Muscle layer of duodenum (tissue), 2 donors: ENCODE measurements at regions not wholly inside any gene's neighbourhood (a gene's known extent, or its start where the extent isn't known, plus 50 kb on each side); places are given as distances from the start of the nearest gene placed in this dataset.

Experiments used
- H3K27ac ChIP-seq: one replicate; pipeline ENCODE4 v1.7.0; 2013; ENCODE audit warnings: mild to moderate bottlenecking, low read length
- H3K27me3 ChIP-seq: one replicate; pipeline ENCODE4 v1.7.0; 2013; ENCODE audit warnings: low read depth, mild to moderate bottlenecking, control low read depth, low read length
- H3K36me3 ChIP-seq, 2 donors: one replicate each; pipeline ENCODE4 v1.7.0; 2013; ENCODE audit warnings: low read length in 2 of 2, control low read depth in 1 of 2, mild to moderate bottlenecking in 1 of 2; ENCODE audit not compliant: insufficient read depth in 2 of 2, control insufficient read depth in 1 of 2
- H3K4me1 ChIP-seq, 2 donors: one replicate each; pipeline ENCODE4 v1.7.0; 2013; ENCODE audit warnings: low read length in 2 of 2, mild to moderate bottlenecking in 2 of 2, control low read depth in 1 of 2, moderate library complexity in 1 of 2; ENCODE audit not compliant: insufficient read depth in 2 of 2, control insufficient read depth in 1 of 2
- H3K4me3 ChIP-seq, 2 donors: one replicate each; pipeline ENCODE4 v1.7.0; 2013; ENCODE audit warnings: low read length in 2 of 2, low read depth in 1 of 2, mild to moderate bottlenecking in 1 of 2
- H3K9me3 ChIP-seq, 2 donors: one replicate each; pipeline ENCODE4 v1.7.0; 2013; ENCODE audit warnings: low read length in 2 of 2, control low read depth in 1 of 2, mild to moderate bottlenecking in 1 of 2; ENCODE audit not compliant: control insufficient read depth in 1 of 2
- donor health status: healthy.

- Histone ChIP-seq H3K4me3 (no peak overlapping the region), H3K36me3 (no peaks in the 10 kb centered on the region), H3K9me3 (no peaks in the 10 kb centered on the region), H3K27ac (no peak overlapping the region), H3K4me1 (peaks cover 0 to 6% of the 10 kb centered on the region in 2 donors), H3K27me3 (no peaks in the 10 kb centered on the region)
Measured at GRCh38 chr3:139117136-139117675, 72.5 kb upstream of the PRR23C start.

GRCh38 chr3:139117883-139118760 is 73.4 kb upstream of the PRR23C start:
- no peak overlapping the region for H3K27ac ChIP-seq
- H3K4me1 ChIP-seq: peaks cover 0 to 6% of the 10 kb centered on the region in 2 donors
- H3K4me3 ChIP-seq: no peak overlapping the region
- H3K27me3 ChIP-seq: no peaks in the 10 kb centered on the region
- H3K9me3 ChIP-seq: no peaks in the 10 kb centered on the region
- no peaks in the 10 kb centered on the region for H3K36me3 ChIP-seq

- H3K36me3 ChIP-seq: no peaks in the 10 kb centered on the region
- no peak overlapping the region for H3K27ac ChIP-seq
- no peak overlapping the region for H3K4me3 ChIP-seq
- H3K9me3 ChIP-seq: no peaks in the 10 kb centered on the region
- no peaks in the 10 kb centered on the region for H3K27me3 ChIP-seq
- peaks cover 0 to 6% of the 10 kb centered on the region in 2 donors for H3K4me1 ChIP-seq
Measured at GRCh38 chr3:139118835-139119234, 74.1 kb upstream of the PRR23C start.

- no peaks in the 10 kb centered on the region for H3K36me3 ChIP-seq
- no peak overlapping the region for H3K27ac ChIP-seq
- H3K4me3 ChIP-seq: no peak overlapping the region
- H3K27me3 ChIP-seq: no peaks in the 10 kb centered on the region
- peaks cover 0 to 6% of the 10 kb centered on the region in 2 donors for H3K4me1 ChIP-seq
- no peaks in the 10 kb centered on the region for H3K9me3 ChIP-seq
Measured at GRCh38 chr3:139119331-139120025, 74.8 kb upstream of the PRR23C start.

- Histone ChIP-seq H3K9me3 (no peaks in the 10 kb centered on the region), H3K36me3 (no peaks in the 10 kb centered on the region), H3K27ac (no peak overlapping the region), H3K4me3 (no peak overlapping the region), H3K4me1 (peaks cover 0 to 6% of the 10 kb centered on the region in 2 donors), H3K27me3 (no peaks in the 10 kb centered on the region)
Measured at GRCh38 chr3:139120086-139121056, 75.7 kb upstream of the PRR23C start.

- Histone ChIP-seq H3K4me3 (no peak overlapping the region), H3K36me3 (no peaks in the 10 kb centered on the region), H3K27me3 (no peaks in the 10 kb centered on the region), H3K9me3 (no peaks in the 10 kb centered on the region), H3K4me1 (peaks cover 0 to 6% of the 10 kb centered on the region in 2 donors), H3K27ac (no peak overlapping the region)
Measured at GRCh38 chr3:139121513-139122220, 77.0 kb upstream of the PRR23C start.

- Histone ChIP-seq H3K27ac (no peak overlapping the region), H3K9me3 (no peaks in the 10 kb centered on the region), H3K27me3 (no peaks in the 10 kb centered on the region), H3K4me3 (no peak overlapping the region), H3K4me1 (peaks cover 0 to 6% of the 10 kb centered on the region in 2 donors), H3K36me3 (no peaks in the 10 kb centered on the region)
Measured at GRCh38 chr3:139122221-139122581, 77.5 kb upstream of the PRR23C start.

GRCh38 chr3:139122612-139123011 is 77.9 kb upstream of the PRR23C start:
- Histone ChIP-seq H3K36me3 (no peaks in the 10 kb centered on the region), H3K4me3 (no peak overlapping the region), H3K4me1 (peaks cover 0 to 6% of the 10 kb centered on the region in 2 donors), H3K9me3 (no peaks in the 10 kb centered on the region), H3K27me3 (no peaks in the 10 kb centered on the region), H3K27ac (no peak overlapping the region)

GRCh38 chr3:139123377-139124095 is 78.8 kb upstream of the PRR23C start:
- Histone ChIP-seq H3K36me3 (no peaks in the 10 kb centered on the region), H3K9me3 (no peaks in the 10 kb centered on the region), H3K27ac (no peak overlapping the region), H3K4me1 (peaks cover 0 to 6% of the 10 kb centered on the region in 2 donors), H3K4me3 (no peak overlapping the region), H3K27me3 (no peaks in the 10 kb centered on the region)

GRCh38 chr3:139124197-139124596 is 79.5 kb upstream of the PRR23C start:
- no peaks in the 10 kb centered on the region for H3K27me3 ChIP-seq
- H3K27ac ChIP-seq: no peak overlapping the region
- H3K9me3 ChIP-seq: no peaks in the 10 kb centered on the region
- no peak overlapping the region for H3K4me3 ChIP-seq
- H3K36me3 ChIP-seq: no peaks in the 10 kb centered on the region
- peaks cover 0 to 6% of the 10 kb centered on the region in 2 donors for H3K4me1 ChIP-seq
